ENCODE measurements at regions not wholly inside any gene's neighbourhood (a gene's known extent, or its start where the extent isn't known, plus 50 kb on each side); places are given as distances from the start of the nearest gene placed in this dataset.

DNA sequence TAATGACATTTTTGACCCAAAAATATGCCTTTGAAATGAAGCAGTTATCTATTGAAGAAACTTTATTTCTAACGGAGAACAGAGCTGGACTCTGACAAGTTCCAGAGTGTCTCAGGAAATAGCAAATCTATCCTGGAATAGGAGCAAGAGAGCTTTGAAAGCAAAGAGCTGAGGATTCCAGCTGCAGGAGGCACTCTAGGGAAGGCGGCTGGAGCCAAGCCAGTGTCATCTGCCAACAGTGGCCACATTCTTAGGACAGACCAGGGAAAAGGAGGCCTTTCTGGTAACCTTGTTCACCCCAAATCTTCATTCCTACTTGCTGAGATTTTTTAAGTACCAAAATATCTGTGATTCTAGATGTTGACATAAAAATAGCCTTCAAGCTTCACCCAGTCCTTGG, 493.5 kb upstream of the B3GAT1 start:
- no peaks in the 10 kb centered on the region for H3K4me1 ChIP-seq
- H3K27me3 ChIP-seq (ENCODE audit: control insufficient read depth, insufficient read depth, low read length), result no peaks in the 10 kb centered on the region
- no peak overlapping the region for H3K9ac ChIP-seq
- no peak overlapping the region for H3K27ac ChIP-seq
- no peaks in the 10 kb centered on the region for H3K36me3 ChIP-seq (ENCODE audit: control insufficient read depth, insufficient read depth, low read length)
- TF ChIP-seq, protein P1, sequence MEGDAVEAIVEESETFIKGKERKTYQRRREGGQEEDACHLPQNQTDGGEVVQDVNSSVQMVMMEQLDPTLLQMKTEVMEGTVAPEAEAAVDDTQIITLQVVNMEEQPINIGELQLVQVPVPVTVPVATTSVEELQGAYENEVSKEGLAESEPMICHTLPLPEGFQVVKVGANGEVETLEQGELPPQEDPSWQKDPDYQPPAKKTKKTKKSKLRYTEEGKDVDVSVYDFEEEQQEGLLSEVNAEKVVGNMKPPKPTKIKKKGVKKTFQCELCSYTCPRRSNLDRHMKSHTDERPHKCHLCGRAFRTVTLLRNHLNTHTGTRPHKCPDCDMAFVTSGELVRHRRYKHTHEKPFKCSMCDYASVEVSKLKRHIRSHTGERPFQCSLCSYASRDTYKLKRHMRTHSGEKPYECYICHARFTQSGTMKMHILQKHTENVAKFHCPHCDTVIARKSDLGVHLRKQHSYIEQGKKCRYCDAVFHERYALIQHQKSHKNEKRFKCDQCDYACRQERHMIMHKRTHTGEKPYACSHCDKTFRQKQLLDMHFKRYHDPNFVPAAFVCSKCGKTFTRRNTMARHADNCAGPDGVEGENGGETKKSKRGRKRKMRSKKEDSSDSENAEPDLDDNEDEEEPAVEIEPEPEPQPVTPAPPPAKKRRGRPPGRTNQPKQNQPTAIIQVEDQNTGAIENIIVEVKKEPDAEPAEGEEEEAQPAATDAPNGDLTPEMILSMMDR (IDR thresholded peaks at IDR 0.05), result no peak
- no peaks in the 10 kb centered on the region for H3K9me3 ChIP-seq (ENCODE audit: control insufficient read depth, low read length)
- H3K4me2 ChIP-seq (ENCODE audit: low read length), result no peak overlapping the region
- no peak overlapping the region for H2AFZ ChIP-seq
- H3K4me3 ChIP-seq (ENCODE audit: low read depth, low read length), result no peak overlapping the region
- no peaks in the 10 kb centered on the region for H3K79me2 ChIP-seq

DNA sequence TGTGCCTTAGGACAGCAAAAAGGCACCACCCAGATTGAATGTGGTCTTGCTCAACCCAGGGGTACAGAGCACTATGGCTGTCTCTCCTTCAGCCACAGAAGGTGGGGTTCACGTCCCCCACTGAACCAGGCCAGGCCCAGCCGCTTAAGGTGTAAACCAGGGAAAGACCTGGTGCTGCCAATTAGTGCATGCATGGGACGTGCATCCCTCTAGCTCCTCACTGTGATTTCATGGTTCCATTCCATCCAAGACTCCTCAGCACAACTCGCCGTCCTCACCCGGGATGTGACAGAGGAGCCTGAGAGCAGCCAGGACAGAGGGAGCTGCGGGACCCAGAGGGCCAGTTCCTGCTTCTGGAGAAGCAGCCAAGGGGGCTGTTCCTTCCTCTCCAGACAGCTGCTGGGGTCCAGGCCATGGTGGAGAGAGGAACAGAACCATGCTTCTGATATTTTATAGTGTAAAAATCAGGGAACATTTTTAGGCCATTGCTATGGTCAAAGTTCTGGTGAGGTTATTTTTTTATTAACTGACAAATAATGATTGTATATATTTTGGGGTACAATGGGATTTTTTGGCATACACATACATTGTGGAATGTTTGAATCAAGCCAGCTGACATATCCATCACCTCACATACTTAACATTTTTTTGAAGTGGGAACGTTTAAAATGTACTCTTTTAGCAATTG, 492.2 kb upstream of the B3GAT1 start:
- Histone ChIP-seq H3K4me1 (no peaks in the 10 kb centered on the region), H3K79me2 (no peaks in the 10 kb centered on the region), H3K4me2 (ENCODE audit: low read length) (no peak overlapping the region), H3K4me3 (ENCODE audit: low read depth, low read length) (no peak overlapping the region), H3K27me3 (ENCODE audit: control insufficient read depth, insufficient read depth, low read length) (no peaks in the 10 kb centered on the region), H3K9me3 (ENCODE audit: control insufficient read depth, low read length) (no peaks in the 10 kb centered on the region), H3K36me3 (ENCODE audit: control insufficient read depth, insufficient read depth, low read length) (no peaks in the 10 kb centered on the region), H3K27ac (no peak overlapping the region), H3K9ac (no peak overlapping the region), H2AFZ (no peak overlapping the region)
- TF ChIP-seq, protein P1 (IDR thresholded peaks at IDR 0.05), result no peak

DNA sequence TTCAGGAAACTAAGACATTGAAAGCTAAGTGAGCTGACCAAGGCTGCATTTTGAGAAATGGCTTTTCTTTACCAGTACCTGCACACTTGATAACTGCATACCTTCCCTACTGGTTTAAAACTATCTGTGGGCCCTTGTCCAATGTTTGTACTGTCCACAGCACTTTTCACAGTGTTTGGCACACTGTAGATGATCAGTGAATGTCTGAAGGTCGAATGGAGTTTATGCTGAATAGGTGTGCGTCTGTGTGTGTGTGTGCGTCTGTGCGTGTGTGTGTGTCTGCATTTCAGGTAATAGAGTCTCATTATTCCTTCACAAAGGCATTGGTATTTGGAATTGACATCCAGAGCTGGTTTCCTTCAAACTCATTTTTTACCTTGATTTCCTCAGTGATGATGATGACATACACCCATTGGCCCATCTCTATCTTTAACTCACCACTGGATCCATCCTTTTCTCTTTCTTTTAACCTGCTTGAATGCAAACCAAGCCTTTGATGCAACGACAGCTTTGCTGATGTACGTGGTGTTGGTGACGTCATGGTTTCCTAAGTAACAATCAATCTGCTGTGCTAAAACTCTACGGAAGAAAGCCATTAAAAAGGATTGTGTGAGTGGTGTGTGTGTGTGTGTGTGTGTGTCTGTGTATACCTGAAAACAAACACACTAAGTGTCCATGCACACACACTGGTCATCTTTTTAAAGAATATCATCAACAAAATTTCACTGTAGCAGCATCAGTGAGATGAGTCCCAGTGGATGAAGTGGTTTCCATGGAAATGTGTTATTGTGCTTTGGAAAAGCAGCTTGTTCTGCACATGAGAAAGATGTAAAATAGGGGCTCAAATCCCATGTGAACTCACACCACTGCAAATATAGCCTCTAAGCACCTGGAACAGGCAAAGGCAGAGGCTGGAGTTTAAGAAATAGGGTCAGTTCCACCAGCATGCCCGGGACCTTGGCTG, 490.2 kb upstream of the B3GAT1 start:
- Histone ChIP-seq H3K27ac (no peak overlapping the region), H3K36me3 (ENCODE audit: control insufficient read depth, insufficient read depth, low read length) (no peaks in the 10 kb centered on the region), H3K27me3 (ENCODE audit: control insufficient read depth, insufficient read depth, low read length) (no peaks in the 10 kb centered on the region), H3K4me1 (no peaks in the 10 kb centered on the region), H3K9me3 (ENCODE audit: control insufficient read depth, low read length) (no peaks in the 10 kb centered on the region), H3K79me2 (no peaks in the 10 kb centered on the region), H3K9ac (no peak overlapping the region), H3K4me2 (ENCODE audit: low read length) (no peak overlapping the region), H3K4me3 (ENCODE audit: low read depth, low read length) (no peak overlapping the region), H2AFZ (no peak overlapping the region)
- TF ChIP-seq, protein P1 (IDR thresholded peaks at IDR 0.05), result no peak

DNA sequence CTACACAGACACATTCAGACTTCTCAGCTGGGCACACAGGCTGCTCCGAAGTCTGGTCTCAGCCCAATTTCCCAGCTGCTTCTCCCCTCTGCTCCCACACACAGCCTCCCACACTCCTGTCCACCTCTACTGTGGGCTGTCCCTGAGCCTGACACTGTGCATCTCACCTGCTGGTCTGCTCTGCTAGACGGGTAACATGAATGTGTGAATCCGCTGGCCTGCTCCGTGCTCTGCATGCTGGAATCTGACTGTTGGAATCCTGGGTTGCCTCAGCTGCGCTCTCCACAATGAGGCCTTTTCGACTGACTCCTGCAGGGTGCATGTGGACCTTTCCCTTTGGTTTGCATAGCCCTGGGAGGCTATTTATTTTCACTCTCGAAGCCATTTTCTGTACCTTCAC, 489.5 kb upstream of the B3GAT1 start:
- TF ChIP-seq, protein P1 (IDR thresholded peaks at IDR 0.05), result no peak
- H3K9me3 ChIP-seq (ENCODE audit: control insufficient read depth, low read length), result no peaks in the 10 kb centered on the region

More for the DNA sequence above, 489.5 kb upstream of the B3GAT1 start:
- Histone ChIP-seq H3K36me3 (ENCODE audit: control insufficient read depth, insufficient read depth, low read length) (no peaks in the 10 kb centered on the region), H3K27me3 (ENCODE audit: control insufficient read depth, insufficient read depth, low read length) (no peaks in the 10 kb centered on the region), H3K27ac (no peak overlapping the region), H2AFZ (no peak overlapping the region), H3K4me1 (no peaks in the 10 kb centered on the region), H3K4me2 (ENCODE audit: low read length) (no peak overlapping the region), H3K4me3 (ENCODE audit: low read depth, low read length) (no peak overlapping the region), H3K79me2 (no peaks in the 10 kb centered on the region), H3K9ac (no peak overlapping the region)

Measured in parathyroid adenoma (tissue), 2 donors.